ENCODE measurements at regions not wholly inside any gene's neighbourhood (a gene's known extent, or its start where the extent isn't known, plus 50 kb on each side); places are given as distances from the start of the nearest gene placed in this dataset.

- no peak for TF ChIP-seq CTCF (IDR thresholded peaks at IDR 0.05; ENCODE audit: borderline replicate concordance, insufficient read depth, low read depth, low read length)
- H3K4me3 ChIP-seq (ENCODE audit: low read depth, low read length) = no peak overlapping the region
Observed at GRCh38 chr22:48975886-48976285, 851.8 kb downstream of the BRD1 start.

- no peak for TF ChIP-seq CTCF (IDR thresholded peaks at IDR 0.05; ENCODE audit: borderline replicate concordance, insufficient read depth, low read depth, low read length)
Observed at GRCh38 chr22:48975316-48975741, 852.3 kb downstream of the BRD1 start.

GRCh38 chr22:48974443-48975315 lies 853.0 kb downstream of the BRD1 start:
- H3K4me3 ChIP-seq (ENCODE audit: low read depth, low read length) = no peak overlapping the region
- TF ChIP-seq CTCF (IDR thresholded peaks at IDR 0.05; ENCODE audit: borderline replicate concordance, insufficient read depth, low read depth, low read length) = no peak

More at GRCh38 chr22:48975316-48975741, 852.3 kb downstream of the BRD1 start:
- no peak overlapping the region for H3K4me3 ChIP-seq (ENCODE audit: low read depth, low read length)

- TF ChIP-seq CTCF (IDR thresholded peaks at IDR 0.05; ENCODE audit: borderline replicate concordance, insufficient read depth, low read depth, low read length) = no peak
- H3K4me3 ChIP-seq (ENCODE audit: low read depth, low read length) = no peak overlapping the region
Observed at GRCh38 chr22:48973694-48974041, 854.0 kb downstream of the BRD1 start.

- no peak for TF ChIP-seq CTCF (IDR thresholded peaks at IDR 0.05; ENCODE audit: borderline replicate concordance, insufficient read depth, low read depth, low read length)
- H3K4me3 ChIP-seq (ENCODE audit: low read depth, low read length) = no peak overlapping the region
Observed at GRCh38 chr22:48972979-48973693, 854.5 kb downstream of the BRD1 start.

- TF ChIP-seq CTCF (IDR thresholded peaks at IDR 0.05; ENCODE audit: borderline replicate concordance, insufficient read depth, low read depth, low read length) = 0 out of 2 replicates have a peak, but pooled peaks have one; percentile 14
- H3K4me3 ChIP-seq (ENCODE audit: low read depth, low read length) = no peak overlapping the region
Observed at GRCh38 chr22:48968201-48968959, 859.3 kb downstream of the BRD1 start.
